Skeletal muscle cell (primary cell): ENCODE measurements at regions not wholly inside any gene's neighbourhood (a gene's known extent, or its start where the extent isn't known, plus 50 kb on each side); places are given as distances from the start of the nearest gene placed in this dataset.

Experiments
- DNase-seq: peaks from one replicate; pipeline ENCODE4 v3.0.0-alpha.2; 2010; ENCODE audit warnings: low read depth
- H3K4me3 ChIP-seq: 2 replicates; pipeline ENCODE4 v1.5.1; 2011; ENCODE audit warnings: low read depth, mild to moderate bottlenecking, control low read depth, low read length, moderate library complexity

DNA sequence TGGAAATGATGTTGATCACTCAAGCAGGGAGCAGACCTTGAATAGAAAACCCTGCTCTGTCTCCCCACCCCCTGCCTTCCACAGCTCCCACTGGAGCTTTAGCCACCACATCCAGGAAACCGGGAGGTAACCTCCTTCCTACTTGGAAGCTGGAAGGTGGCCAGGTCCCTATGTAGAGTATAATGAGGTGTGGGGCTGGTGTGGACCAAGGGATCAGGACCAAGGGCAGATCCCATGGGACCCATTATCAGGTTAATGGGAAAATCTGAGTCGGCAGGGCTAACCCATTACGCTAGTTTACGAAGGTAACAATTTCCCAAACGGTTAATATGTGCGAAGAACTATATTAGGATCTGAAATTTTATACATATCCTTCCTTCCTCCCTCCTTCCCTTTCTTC lies 321.9 kb downstream of the MIAT start:
- no peak overlapping the region for H3K4me3 ChIP-seq
- DNase-seq: no peak

DNA sequence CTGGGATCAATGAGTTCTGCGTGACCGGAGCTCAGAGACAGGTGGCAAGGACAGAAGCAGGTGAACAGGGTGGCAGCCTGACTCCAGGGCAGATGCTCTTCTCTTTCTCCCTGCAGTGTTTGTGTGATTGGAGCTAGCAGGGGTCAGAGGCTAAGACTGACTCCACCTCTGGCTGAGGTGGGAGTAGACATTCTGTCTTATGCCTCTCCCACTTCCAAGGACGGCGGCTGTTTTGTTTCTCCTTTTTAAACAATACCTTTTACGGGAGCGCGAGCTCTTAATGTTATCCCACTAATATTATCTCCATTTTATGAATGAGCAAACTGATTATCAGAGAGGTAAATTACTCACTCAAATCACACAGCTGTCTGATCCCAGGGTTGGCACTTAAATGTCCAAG lies 323.7 kb downstream of the MIAT start:
- DNase-seq: no peak
- no peak overlapping the region for H3K4me3 ChIP-seq

DNA sequence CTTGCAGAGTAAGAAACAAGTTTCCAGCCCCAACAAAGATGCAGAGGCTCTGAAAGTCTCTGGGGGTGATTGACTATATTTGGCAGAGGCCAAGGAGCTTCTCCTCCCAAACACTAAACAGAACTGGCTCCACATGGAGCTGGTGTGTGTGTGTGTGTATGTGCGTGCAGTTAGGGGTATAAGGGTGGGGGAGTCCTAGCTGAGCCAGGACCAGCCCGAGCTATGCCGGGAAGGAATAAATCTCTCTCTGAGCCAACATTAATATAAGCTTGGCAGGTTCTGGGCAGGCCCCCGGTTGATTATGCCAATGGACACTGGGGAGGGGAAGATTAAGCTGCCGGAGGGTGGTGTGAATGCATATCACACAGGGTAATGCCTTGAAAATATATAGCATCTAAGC lies 324.2 kb downstream of the MIAT start:
- no peak overlapping the region for H3K4me3 ChIP-seq
- no peak for DNase-seq

DNA sequence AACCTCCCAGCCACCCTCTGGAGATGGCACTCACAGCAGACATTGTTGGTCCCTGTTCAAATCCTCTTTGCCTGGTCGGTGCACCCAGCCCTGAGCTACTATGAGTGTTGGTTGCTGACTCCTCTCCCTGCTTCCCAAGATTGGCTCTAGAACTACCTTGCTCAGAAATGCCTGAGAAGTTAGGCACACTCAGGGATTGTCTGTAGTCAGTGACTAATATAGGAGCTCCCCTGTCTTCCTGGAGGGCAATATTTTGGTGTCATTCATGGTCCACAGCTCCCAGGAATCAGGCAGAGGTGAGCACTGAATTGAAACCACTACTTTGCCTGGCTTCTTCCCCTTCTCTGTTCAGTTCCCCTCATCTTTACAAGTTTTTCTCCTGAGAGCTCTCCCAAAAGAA lies 325.9 kb downstream of the MIAT start:
- DNase-seq: no peak
- H3K4me3 ChIP-seq: no peak overlapping the region

DNA sequence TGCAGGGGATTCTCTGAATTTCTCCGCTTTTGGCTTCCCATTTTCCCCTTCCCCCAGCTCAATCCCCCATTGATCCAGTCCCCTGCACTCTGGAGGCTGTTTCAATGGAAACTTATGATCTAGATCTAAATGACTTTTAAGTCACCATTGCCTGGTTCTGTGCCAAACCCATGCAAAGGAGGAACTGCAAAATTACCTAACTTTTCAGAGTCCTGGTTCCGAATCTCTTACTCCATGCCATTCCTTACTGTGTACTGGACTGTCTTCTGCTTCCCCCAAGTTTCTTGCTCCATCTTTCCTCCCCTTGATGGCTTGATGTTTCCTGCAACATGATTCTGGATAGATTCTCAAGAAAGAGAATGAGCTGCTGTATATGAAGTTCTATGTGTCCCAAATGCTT lies 327.8 kb downstream of the MIAT start:
- DNase-seq: no peak
- H3K4me3 ChIP-seq: no peak overlapping the region

DNA sequence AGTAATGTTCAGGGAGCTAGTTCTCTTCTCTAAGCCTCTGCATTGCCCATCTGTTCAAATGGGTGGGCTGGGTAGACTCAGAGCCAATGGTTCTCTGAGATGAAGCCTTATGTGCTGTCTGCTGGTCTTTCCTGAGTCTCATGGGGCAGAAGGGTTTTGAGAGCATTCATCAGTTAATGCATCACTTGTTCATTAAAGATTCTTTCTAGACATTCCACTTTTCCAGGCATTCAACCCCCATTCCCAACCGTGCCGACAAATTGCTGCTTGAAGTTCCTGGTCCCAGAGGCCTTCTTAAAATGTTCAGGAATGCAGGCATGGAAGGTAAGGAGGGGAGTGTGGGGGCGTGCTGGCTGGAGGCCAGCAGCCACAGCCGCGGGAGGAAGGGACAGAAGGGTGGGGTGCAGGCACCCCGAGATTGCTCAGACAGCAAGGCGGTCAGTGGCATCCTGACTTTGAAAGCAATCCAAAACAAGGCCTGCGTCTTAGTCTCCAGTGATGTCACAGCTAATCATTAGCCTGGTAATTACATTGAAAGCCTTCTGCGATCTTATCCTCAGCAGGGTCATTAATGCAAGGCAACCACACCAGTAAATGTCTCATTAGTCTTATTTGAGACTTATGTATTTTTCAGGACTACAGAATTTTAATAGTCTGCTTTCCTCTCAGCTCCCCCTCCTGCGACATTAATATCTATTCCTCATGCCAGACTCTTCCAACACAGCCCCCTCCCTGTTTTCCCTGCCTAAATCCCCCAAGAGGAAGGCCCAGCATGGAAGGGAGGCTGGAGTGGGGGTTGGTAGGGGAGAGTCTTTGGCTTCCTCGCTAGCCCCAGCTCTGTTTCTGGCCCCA lies 328.8 kb downstream of the MIAT start:
- H3K4me3 ChIP-seq: no peak overlapping the region
- no peak for DNase-seq

DNA sequence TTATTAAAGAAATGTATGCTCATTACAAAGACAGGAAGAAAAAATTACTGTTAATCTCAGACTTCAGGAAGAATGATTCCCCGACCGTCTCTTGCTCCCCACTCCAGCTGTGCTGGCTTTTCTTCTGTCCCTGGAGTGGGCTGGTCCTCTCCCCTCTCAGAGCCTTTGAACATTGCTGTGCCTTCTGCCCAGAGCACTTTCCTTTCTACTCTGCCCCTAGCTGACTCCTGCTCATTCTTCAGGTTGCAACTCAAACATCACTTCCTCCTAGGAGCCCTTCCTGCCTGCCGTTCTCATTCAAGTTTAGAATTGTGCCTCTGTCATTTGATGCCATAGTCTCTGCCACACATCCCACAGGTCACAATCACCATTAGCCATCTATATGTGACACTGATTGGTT lies 329.5 kb downstream of the MIAT start:
- DNase-seq: no peak
- H3K4me3 ChIP-seq: no peak overlapping the region

DNA sequence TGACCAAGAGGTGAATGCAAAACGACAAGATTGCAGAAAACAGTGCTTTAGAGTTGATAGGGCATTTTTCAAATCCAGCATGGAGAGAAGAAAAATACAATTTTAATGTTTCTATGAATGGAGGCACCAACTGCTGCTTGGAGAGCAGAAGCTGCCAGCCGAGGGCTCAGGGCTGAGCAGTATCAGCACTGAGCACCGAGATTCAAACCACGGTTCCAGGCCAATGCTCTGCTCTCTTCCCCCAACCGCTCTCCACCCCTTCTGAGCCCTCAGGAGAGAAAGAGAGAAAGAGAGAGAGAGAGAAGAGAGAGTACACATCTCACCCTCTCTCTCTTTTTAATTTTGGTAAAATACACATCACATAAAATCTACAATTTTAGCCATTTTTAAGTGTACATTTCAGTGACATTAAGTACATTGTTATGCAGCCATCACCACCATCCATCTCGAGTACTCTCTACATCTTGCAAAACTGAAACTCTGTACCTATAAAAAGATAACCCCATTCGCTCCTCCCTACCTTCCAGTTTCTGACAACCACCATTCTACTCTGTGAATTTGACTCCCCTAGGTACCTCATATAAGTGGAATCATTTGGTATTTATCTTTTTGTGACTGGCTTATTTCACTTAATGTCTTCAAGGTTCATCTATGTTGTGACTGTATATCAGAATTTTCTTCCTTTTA lies 333.3 kb downstream of the MIAT start:
- DNase-seq: no peak

DNA sequence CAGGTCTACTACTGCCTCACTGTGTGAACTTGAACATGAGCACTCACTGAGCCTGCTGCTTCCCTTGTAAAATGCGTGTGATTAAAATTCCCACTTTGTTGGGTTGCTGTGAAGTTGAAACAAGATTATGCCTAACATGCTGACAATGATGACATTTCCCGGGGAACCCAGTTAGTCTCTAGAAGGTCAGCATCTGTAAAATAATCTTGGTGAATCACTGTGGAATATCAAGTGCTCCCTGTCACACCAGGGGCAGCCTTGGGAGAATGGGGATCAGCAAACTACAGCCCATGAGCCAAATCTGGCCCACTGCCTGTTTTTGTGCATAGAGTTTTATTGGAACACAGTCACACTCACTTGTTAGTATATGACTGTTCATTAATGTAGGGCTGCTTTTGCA lies 335.2 kb downstream of the MIAT start:
- H3K4me3 ChIP-seq: no peak overlapping the region
- DNase-seq: no peak

More for the DNA sequence above, 333.3 kb downstream of the MIAT start:
- no peak overlapping the region for H3K4me3 ChIP-seq

DNA sequence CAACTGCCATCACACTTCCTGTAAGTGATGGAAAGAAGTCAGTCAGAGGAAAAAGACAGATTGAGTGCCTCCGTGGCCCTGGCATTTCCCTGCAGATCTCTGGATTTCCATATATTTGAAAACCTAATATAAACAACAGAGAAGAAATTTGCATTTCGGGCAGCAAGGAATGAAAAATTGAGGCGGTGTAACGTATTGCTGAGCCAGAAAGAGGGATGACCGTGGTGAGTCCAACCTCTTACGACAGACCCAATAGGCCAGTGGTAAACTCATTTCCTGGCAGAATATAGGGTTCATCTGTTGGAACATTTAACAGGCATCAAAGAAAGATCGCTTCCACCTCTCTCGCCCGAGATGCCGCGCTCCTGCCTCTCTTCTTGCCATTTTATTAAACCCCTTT lies 336.5 kb downstream of the MIAT start:
- DNase-seq: no peak
- no peak overlapping the region for H3K4me3 ChIP-seq

DNA sequence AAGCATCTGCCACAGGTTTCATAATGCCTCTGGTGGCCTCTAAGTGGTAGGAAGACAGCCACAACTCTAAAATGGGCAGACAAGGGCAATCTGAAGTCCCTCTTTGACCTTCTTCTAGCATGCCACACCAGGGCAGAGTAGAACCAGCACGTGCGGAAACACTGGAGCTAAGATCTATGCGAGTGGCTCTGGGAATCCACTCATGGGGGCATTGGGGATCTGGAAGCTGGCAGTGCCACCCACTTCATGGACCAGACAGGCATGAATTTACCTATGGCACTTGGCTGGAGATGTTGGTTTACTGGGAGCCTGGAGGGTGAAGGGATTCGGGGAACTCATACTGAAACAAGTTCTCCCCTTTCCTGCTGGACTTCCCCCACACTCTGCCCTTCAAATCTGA lies 337.4 kb downstream of the MIAT start:
- DNase-seq: no peak
- H3K4me3 ChIP-seq: no peak overlapping the region

DNA sequence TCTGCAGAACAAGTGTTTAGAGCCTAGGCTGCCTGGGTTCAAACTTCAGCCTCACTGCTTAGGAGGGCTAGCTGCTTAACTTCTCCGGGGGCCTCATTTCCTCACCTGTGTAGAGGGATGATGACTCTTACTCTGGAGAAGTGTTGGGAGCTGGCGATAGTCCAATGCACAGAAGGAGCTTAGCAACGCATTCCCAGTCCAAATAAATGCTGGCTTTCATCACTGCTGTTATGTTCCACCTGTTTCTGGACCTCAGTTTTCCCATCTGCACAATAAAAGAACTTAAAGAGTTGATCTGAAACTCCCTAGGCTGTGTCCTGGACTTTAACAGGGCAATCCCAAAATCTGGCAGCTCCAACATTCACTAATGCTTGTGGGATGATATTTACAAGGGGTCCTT lies 337.8 kb downstream of the MIAT start:
- no peak for DNase-seq
- no peak overlapping the region for H3K4me3 ChIP-seq

DNA sequence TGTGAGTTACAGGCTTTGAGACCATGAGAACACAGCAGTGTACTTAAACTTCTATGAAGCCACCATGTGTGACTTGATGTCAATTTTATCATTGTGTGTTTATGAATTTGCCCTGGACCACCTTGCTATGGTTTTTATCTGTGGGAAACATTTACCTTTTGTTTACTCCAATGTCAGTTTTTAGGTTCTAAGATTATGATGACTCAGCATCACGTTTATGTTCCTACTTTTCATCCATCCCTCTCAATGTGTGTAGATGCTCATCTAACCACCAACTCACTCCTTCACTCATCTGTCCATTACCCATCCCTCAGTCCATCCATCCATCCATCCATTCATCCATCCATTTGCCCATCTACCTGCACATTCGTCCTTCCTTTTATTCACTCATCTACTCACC lies 338.8 kb downstream of the MIAT start:
- no peak for DNase-seq
- H3K4me3 ChIP-seq: no peak overlapping the region

DNA sequence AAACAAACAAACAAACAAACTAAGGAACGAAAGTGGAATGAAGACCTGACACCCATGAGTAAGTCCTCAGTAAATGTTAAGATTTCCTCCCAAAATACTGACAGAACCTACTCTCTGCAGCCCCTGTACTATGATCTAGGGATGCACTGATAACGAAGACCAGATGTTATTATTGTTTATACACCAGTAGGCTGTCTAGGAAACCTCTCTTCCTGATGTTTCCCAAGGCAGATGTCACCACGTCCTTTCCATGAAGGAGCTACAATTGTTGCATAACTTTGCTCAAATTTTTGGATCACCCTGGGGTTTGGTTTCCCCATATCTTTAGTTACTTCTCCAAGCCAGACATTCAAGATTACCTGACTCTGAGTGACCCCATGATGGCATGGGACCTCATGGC lies 340.7 kb downstream of the MIAT start:
- no peak for DNase-seq
- no peak overlapping the region for H3K4me3 ChIP-seq

DNA sequence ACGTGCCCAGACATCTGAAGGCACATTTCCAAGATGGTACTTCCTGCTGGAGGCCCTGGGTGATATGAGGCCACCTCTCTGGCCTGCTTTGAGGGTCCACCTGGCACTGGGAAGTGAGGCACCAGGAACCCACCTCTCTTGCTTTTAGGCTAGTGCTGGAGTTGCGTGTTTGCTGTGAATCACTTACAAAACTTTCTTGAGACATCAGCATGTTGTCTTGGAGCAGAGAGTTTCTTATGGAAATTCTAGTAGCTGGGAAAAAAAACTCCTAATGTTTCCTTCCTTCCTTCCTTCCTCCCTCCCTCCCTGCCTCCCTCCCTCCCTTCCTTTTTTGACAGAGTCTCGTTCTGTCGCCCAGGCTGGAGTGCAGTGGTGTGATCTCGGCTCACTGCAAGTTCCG lies 341.3 kb downstream of the MIAT start:
- DNase-seq: no peak
- no peak overlapping the region for H3K4me3 ChIP-seq

DNA sequence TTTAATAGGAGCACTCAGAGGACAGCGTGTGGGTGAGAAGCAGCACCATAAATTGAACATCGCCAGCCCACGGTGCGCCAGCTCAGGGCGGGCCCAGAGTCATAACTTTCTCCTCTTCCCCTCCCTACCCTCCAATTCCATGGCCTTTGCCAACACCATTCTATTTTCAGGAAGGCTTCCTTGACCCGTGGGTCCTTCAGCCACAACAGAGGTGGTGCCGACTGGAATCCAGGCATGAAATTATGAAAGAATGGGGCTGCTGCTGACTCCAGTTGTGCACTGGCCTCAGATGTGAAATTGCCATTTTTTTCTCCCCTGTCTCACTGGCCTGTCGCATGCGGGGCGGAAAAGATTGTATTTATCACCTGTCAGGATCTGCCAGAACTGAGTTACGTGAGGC lies 345.9 kb downstream of the MIAT start:
- no peak overlapping the region for H3K4me3 ChIP-seq
- DNase-seq: no peak

DNA sequence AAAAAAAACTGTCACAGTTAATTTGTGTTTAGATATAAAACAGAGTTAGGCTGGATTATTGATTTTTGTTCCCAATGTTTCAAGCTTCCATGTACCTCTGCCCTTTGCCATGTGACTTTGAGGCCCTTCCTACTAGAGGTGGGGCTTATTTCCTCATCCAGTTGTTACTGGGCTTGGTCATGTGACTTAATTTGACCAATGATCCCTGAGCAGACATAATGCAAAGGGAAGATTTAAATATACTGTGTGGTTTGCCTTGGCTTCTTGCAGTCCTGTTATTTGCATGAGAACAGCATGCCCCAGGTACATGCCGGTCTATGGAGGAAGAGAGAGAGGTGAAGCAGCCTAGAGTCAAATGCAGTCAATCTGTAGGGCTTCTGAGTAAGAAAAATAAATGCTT lies 347.0 kb downstream of the MIAT start:
- no peak for DNase-seq
- H3K4me3 ChIP-seq: no peak overlapping the region

DNA sequence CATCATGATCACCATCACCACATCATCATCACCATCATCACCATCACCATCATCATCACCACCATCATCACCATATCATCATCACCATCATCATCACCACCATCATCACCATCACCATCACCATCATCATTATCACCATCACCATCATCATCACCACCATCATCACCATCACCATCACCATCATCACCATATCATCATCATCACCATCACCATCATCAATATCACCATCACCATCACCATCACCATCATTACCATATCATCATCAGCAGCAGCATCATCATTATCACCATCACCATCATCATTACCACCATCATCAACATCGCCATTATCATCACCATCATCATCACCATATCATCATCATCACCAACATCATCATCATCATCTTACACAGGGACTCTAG lies 351.1 kb downstream of the MIAT start:
- no peak for DNase-seq

DNA sequence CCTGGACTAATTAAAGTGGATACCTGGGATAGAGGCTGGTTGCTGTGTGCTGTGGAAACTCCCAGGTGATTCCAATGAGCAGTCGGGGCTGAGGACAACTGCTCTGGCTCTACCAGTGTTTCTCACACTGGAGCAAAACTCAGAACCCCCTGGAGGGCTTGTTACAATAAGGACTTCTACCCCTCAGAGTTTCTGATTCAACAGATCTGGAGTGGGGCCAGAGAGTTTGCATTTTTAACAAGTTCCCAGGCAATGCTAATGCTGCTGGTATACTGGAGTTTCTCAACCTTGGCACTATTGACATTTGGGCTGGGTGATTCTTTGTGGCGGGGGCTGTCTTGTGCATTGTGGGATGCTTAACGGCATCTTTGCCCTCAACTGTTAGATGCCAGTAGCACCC lies 353.7 kb downstream of the MIAT start:
- H3K4me3 ChIP-seq: no peak overlapping the region
- DNase-seq: no peak

More for the DNA sequence above, 351.1 kb downstream of the MIAT start:
- no peak overlapping the region for H3K4me3 ChIP-seq

DNA sequence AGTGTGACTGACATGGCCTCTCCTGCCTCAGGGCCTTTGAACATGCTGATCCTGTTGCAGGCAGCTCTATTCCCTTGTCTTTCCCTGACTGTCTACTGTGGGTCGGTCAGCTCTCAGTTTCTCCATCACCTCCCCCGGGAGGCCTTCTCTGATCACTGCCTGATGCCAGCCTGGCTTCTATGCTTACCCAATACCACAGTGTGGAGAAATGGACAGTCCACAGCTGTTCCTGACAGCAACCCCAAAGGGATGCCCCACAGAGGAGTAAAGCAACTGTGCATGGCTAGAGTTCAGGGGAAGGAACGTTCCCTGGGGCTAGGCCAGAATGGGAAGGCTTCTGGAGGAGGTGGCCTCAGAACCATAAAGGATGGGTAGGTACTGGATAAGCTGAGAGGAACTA lies 354.3 kb downstream of the MIAT start:
- H3K4me3 ChIP-seq: no peak overlapping the region
- DNase-seq: no peak

DNA sequence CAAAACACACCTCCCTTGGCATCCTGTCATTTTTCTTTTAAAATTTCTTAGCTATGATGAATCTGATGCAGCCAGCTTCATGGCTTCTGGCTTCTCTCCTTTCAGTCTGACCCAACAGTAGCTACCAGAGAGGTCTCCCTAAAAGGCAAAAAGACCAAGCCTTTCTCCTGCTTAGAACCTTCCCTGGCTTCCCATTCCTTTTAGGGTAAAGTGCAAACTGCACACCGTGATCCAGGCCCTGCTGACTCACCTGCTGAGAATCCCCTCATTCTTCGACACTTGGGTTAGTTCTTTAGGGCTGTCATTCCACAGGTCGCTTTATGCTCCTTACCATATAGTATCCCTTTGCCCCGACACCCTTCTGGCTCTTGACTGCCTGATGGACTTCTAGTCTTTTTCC lies 362.4 kb downstream of the MIAT start:
- H3K4me3 ChIP-seq: no peak overlapping the region
- DNase-seq: no peak
